ENCODE measurements at regions not wholly inside any gene's neighbourhood (a gene's known extent, or its start where the extent isn't known, plus 50 kb on each side); places are given as distances from the start of the nearest gene placed in this dataset.
"Not testable (repeated sequence)": the region's sequence is repeated elsewhere in the genome, so short reads cannot be mapped to it uniquely, and the experiment has no call there.

GRCh38 chrX:103911236-103911635 lies 51.2 kb upstream of the TMSB15B start:
- H3K4me3 ChIP-seq (ENCODE audit: low read length), result no peak overlapping the region
- no peak for TF ChIP-seq CTCF (IDR thresholded peaks at IDR 0.05; ENCODE audit: insufficient read depth, low read depth, low read length, missing control alignments)
- no peak for DNase-seq (ENCODE audit: low read depth)

GRCh38 chrX:103910430-103910829 lies 52.0 kb upstream of the TMSB15B start:
- no peak for TF ChIP-seq CTCF (IDR thresholded peaks at IDR 0.05; ENCODE audit: insufficient read depth, low read depth, low read length, missing control alignments)
- DNase-seq (ENCODE audit: low read depth), result no peak
- H3K4me3 ChIP-seq (ENCODE audit: low read length), result no peak overlapping the region

- DNase-seq (ENCODE audit: low read depth), result no peak
- no peak overlapping the region for H3K4me3 ChIP-seq (ENCODE audit: low read length)
- no peak for TF ChIP-seq CTCF (IDR thresholded peaks at IDR 0.05; ENCODE audit: insufficient read depth, low read depth, low read length, missing control alignments)
These were observed 58.1 kb upstream of the TMSB15B start for GRCh38 chrX:103904301-103904700.

- H3K4me3 ChIP-seq (ENCODE audit: low read length); DNase-seq (ENCODE audit: low read depth): not testable (repeated sequence)
These were observed 59.8 kb upstream of the TMSB15B start for GRCh38 chrX:103902606-103903005.

GRCh38 chrX:103889216-103889615 lies 57.2 kb upstream of the RAB9B start:
- TF ChIP-seq CTCF (IDR thresholded peaks at IDR 0.05; ENCODE audit: insufficient read depth, low read depth, low read length, missing control alignments), result no peak
- DNase-seq (ENCODE audit: low read depth), result peak; percentile 4
- no peak overlapping the region for H3K4me3 ChIP-seq (ENCODE audit: low read length)

GRCh38 chrX:103886624-103887023 lies 54.6 kb upstream of the RAB9B start:
- TF ChIP-seq CTCF (IDR thresholded peaks at IDR 0.05; ENCODE audit: insufficient read depth, low read depth, low read length, missing control alignments), result no peak
- DNase-seq (ENCODE audit: low read depth), result no peak
- H3K4me3 ChIP-seq (ENCODE audit: low read length), result no peak overlapping the region

- no peak overlapping the region for H3K4me3 ChIP-seq (ENCODE audit: low read length)
- no peak for TF ChIP-seq CTCF (IDR thresholded peaks at IDR 0.05; ENCODE audit: insufficient read depth, low read depth, low read length, missing control alignments)
- no peak for DNase-seq (ENCODE audit: low read depth)
These were observed 51.5 kb upstream of the RAB9B start for GRCh38 chrX:103883533-103883932.

- no peak for TF ChIP-seq CTCF (IDR thresholded peaks at IDR 0.05; ENCODE audit: insufficient read depth, low read depth, low read length, missing control alignments)
- DNase-seq (ENCODE audit: low read depth), result no peak
- no peak overlapping the region for H3K4me3 ChIP-seq (ENCODE audit: low read length)
These were observed 50.9 kb upstream of the RAB9B start for GRCh38 chrX:103882999-103883398.

Data from epithelial cell of esophagus (primary cell).